AG09319 (cell line): ENCODE measurements at regions not wholly inside any gene's neighbourhood (a gene's known extent, or its start where the extent isn't known, plus 50 kb on each side); places are given as distances from the start of the nearest gene placed in this dataset.

Experiments used
- DNase-seq: peaks from one replicate; pipeline ENCODE4 v3.0.0-alpha.2; 2010; ENCODE audit warnings: low read depth; ENCODE audit errors: extremely low read depth
- CTCF ChIP-seq: IDR thresholded peaks from 2 replicates; pipeline ENCODE4 v1.5.1; 2011; ENCODE audit warnings: low read depth, mild to moderate bottlenecking, inconsistent platforms, low read length, moderate library complexity

GRCh38 chr3:170714122-170714521 lies 128.2 kb upstream of the SLC7A14 start:
- DNase-seq: no peak
- no peak for TF ChIP-seq CTCF

- no peak for TF ChIP-seq CTCF
- no peak for DNase-seq
Observed at GRCh38 chr3:170713653-170714052, 127.8 kb upstream of the SLC7A14 start.

- TF ChIP-seq CTCF: peak; percentile 14
- no peak for DNase-seq
Observed at GRCh38 chr3:170712798-170713197, 126.9 kb upstream of the SLC7A14 start.

GRCh38 chr3:170712336-170712735 lies 126.5 kb upstream of the SLC7A14 start:
- no peak for TF ChIP-seq CTCF
- no peak for DNase-seq

- no peak for DNase-seq
- TF ChIP-seq CTCF: no peak
Observed at GRCh38 chr3:170711786-170712185, 125.9 kb upstream of the SLC7A14 start.

GRCh38 chr3:170709046-170709445 lies 123.2 kb upstream of the SLC7A14 start:
- no peak for TF ChIP-seq CTCF
- peak; percentile 74 for DNase-seq

GRCh38 chr3:170707899-170708298 lies 122.0 kb upstream of the SLC7A14 start:
- TF ChIP-seq CTCF: no peak
- no peak for DNase-seq
